H9 (cell line): ENCODE measurements at regions not wholly inside any gene's neighbourhood (a gene's known extent, or its start where the extent isn't known, plus 50 kb on each side); places are given as distances from the start of the nearest gene placed in this dataset.
"Not testable (repeated sequence)": the region's sequence is repeated elsewhere in the genome, so short reads cannot be mapped to it uniquely, and the experiment has no call there.

Experiments
- DNase-seq: peaks from one replicate; pipeline ENCODE4 v3.0.0-alpha.2; 2017
- H2AFZ ChIP-seq: one replicate; pipeline ENCODE4 v1.6.1; 2013; ENCODE audit warnings: mild to moderate bottlenecking, low read length, control low read depth, moderate library complexity
- H2AK5ac ChIP-seq: 2 replicates; pipeline ENCODE4 v1.6.1; 2013; ENCODE audit warnings: low read length, control low read depth, mixed read lengths; ENCODE audit not compliant: insufficient read length
- H2BK120ac ChIP-seq: one replicate; pipeline ENCODE4 v1.6.1; 2013; ENCODE audit warnings: low read depth, mild to moderate bottlenecking, low read length, control low read depth, inconsistent platforms; ENCODE audit not compliant: poor library complexity, severe bottlenecking
- H2BK12ac ChIP-seq: 2 replicates; pipeline ENCODE4 v1.6.1; 2013; ENCODE audit warnings: low read length, control low read depth, mixed read lengths, low read depth; ENCODE audit not compliant: insufficient read length
- H2BK15ac ChIP-seq: 2 replicates; pipeline ENCODE4 v1.6.1; 2013; ENCODE audit warnings: low read depth, low read length, control low read depth
- H2BK20ac ChIP-seq: one replicate; pipeline ENCODE4 v1.6.1; 2013; ENCODE audit warnings: low read depth, mild to moderate bottlenecking, low read length, control low read depth, inconsistent platforms; ENCODE audit not compliant: poor library complexity, severe bottlenecking
- H2BK5ac ChIP-seq: 2 replicates; pipeline ENCODE4 v1.6.1; 2013; ENCODE audit warnings: low read length, control low read depth, mixed read lengths; ENCODE audit not compliant: insufficient read length
- H3K14ac ChIP-seq: 2 replicates; pipeline ENCODE4 v1.6.1; 2013; ENCODE audit warnings: low read length, control low read depth; ENCODE audit not compliant: insufficient read depth
- H3K18ac ChIP-seq: 2 replicates; pipeline ENCODE4 v1.6.1; 2013; ENCODE audit warnings: low read depth, mild to moderate bottlenecking, mixed read lengths, low read length, control low read depth; ENCODE audit not compliant: insufficient read length
- H3K23ac ChIP-seq: 2 replicates; pipeline ENCODE4 v1.6.1; 2013; ENCODE audit warnings: low read length, control low read depth, mixed read lengths, low read depth; ENCODE audit not compliant: insufficient read length
- H3K23me2 ChIP-seq: 2 replicates; pipeline ENCODE4 v1.6.1; 2013; ENCODE audit warnings: low read depth, mild to moderate bottlenecking, mixed read lengths, low read length, control low read depth; ENCODE audit not compliant: insufficient read length, poor library complexity, severe bottlenecking
- H3K27ac ChIP-seq: 2 replicates; pipeline ENCODE4 v1.5.1; 2013; ENCODE audit warnings: low read length, control low read depth, mixed read lengths, low read depth; ENCODE audit not compliant: insufficient read length
- H3K27me3 ChIP-seq: 2 replicates; pipeline ENCODE4 v1.6.1; 2013; ENCODE audit warnings: low read length, control low read depth, inconsistent platforms; ENCODE audit not compliant: insufficient read depth
- H3K4ac ChIP-seq: 2 replicates; pipeline ENCODE4 v1.6.1; 2013; ENCODE audit warnings: low read depth, mild to moderate bottlenecking, control low read depth, inconsistent platforms, low read length, moderate library complexity
- H3K4me1 ChIP-seq: 2 replicates; pipeline ENCODE4 v1.6.1; 2013; ENCODE audit warnings: low read length, control low read depth, inconsistent platforms; ENCODE audit not compliant: insufficient read depth
- H3K4me2 ChIP-seq: 2 replicates; pipeline ENCODE4 v1.6.1; 2013; ENCODE audit warnings: low read length, control low read depth, mixed read lengths; ENCODE audit not compliant: insufficient read length, insufficient read depth
- H3K56ac ChIP-seq: 2 replicates; pipeline ENCODE4 v1.6.1; 2013; ENCODE audit warnings: low read depth, mild to moderate bottlenecking, mixed read lengths, low read length, control low read depth; ENCODE audit not compliant: insufficient read length
- H3K79me1 ChIP-seq: 2 replicates; pipeline ENCODE4 v1.6.1; 2013; ENCODE audit warnings: low read depth, mild to moderate bottlenecking, moderate library complexity, low read length, control low read depth, inconsistent platforms; ENCODE audit not compliant: insufficient read depth, poor library complexity, severe bottlenecking
- H3K79me2 ChIP-seq: 2 replicates; pipeline ENCODE4 v1.6.1; 2013; ENCODE audit warnings: low read length, control low read depth, inconsistent platforms; ENCODE audit not compliant: insufficient read depth
- H3K9ac ChIP-seq: 2 replicates; pipeline ENCODE4 v1.6.1; 2013; ENCODE audit warnings: low read length, control low read depth, mixed read lengths; ENCODE audit not compliant: insufficient read length; ENCODE audit errors: extremely low read depth
- H3K9me3 ChIP-seq: one replicate; pipeline ENCODE4 v1.6.1; 2013; ENCODE audit warnings: low read depth, low read length, inconsistent platforms; ENCODE audit not compliant: control insufficient read depth
- H3T11ph ChIP-seq: one replicate; pipeline ENCODE4 v1.6.1; 2013; ENCODE audit warnings: mild to moderate bottlenecking, low read length, control low read depth, inconsistent platforms
- H4K20me1 ChIP-seq: one replicate; pipeline ENCODE4 v1.6.1; 2013; ENCODE audit not compliant: control insufficient read depth, insufficient read length, insufficient read depth
- H4K5ac ChIP-seq: 2 replicates; pipeline ENCODE4 v1.6.1; 2013; ENCODE audit warnings: low read depth, mild to moderate bottlenecking, mixed read lengths, low read length, control low read depth; ENCODE audit not compliant: insufficient read length
- H4K8ac ChIP-seq: replicated peaks from 2 replicates; pipeline ENCODE4 v1.6.1; 2013; ENCODE audit warnings: low read length, control low read depth, mixed read lengths, low read depth; ENCODE audit not compliant: insufficient read length
- H4K91ac ChIP-seq: 2 replicates; pipeline ENCODE4 v1.6.1; 2013; ENCODE audit warnings: low read depth, mild to moderate bottlenecking, moderate library complexity, mixed read lengths, low read length, control low read depth; ENCODE audit not compliant: insufficient read length
- H3K27ac Mint-ChIP-seq, 3 experiments: 2 replicates in 2 of 3; 3 replicates in 1 of 3; pipeline ENCODE4 v1.8.0; 2020 to 2021; ENCODE audit warnings: mixed read lengths in 3 of 3, mild to moderate bottlenecking in 1 of 3, moderate library complexity in 1 of 3
- H3K27me3 Mint-ChIP-seq: 2 replicates; pipeline ENCODE4 v1.8.0; 2021; ENCODE audit warnings: low read depth, mild to moderate bottlenecking, moderate library complexity, mixed read lengths
- H3K36me3 Mint-ChIP-seq, 3 experiments: 2 replicates in 2 of 3; 3 replicates in 1 of 3; pipeline ENCODE4 v1.8.0; 2020 to 2021; ENCODE audit warnings: low read depth in 3 of 3, mixed read lengths in 3 of 3; ENCODE audit not compliant: insufficient read depth in 1 of 3
- H3K4me1 Mint-ChIP-seq, 2 experiments: 2 replicates each; pipeline ENCODE4 v1.8.0; 2020; ENCODE audit warnings: mixed read lengths in 2 of 2
- H3K4me3 Mint-ChIP-seq, 2 experiments: 2 replicates in 1 of 2; 3 replicates in 1 of 2; pipeline ENCODE4 v1.8.0; 2020 to 2021; ENCODE audit warnings: mild to moderate bottlenecking in 2 of 2, mixed read lengths in 2 of 2, moderate library complexity in 1 of 2
- H3K9me3 Mint-ChIP-seq, 2 experiments: 2 replicates in 1 of 2; 3 replicates in 1 of 2; pipeline ENCODE4 v1.8.0; 2020; ENCODE audit warnings: mild to moderate bottlenecking in 2 of 2, mixed read lengths in 2 of 2, moderate library complexity in 1 of 2
- CTCF ChIP-seq: fragments of 200-600 bp; sonication (generic); conservative IDR thresholded peaks from 3 replicates; pipeline ENCODE4 v1.8.0; 2021; ENCODE audit warnings: antibody characterized with exemption, mild to moderate bottlenecking
- WGBS: extraction: QIAGEN DNeasy Blood & Tissue Kit; methylation state at CpG from one replicate; pipeline ENCODE4 v1.1.7; 2013; ENCODE audit warnings: missing lambda C conversion rate, low lambda C conversion rate, mixed read lengths; ENCODE audit not compliant: insufficient read length; ENCODE audit errors: extremely low coverage; 5-methylcytosine and 5-hydroxymethylcytosine counted together

DNA sequence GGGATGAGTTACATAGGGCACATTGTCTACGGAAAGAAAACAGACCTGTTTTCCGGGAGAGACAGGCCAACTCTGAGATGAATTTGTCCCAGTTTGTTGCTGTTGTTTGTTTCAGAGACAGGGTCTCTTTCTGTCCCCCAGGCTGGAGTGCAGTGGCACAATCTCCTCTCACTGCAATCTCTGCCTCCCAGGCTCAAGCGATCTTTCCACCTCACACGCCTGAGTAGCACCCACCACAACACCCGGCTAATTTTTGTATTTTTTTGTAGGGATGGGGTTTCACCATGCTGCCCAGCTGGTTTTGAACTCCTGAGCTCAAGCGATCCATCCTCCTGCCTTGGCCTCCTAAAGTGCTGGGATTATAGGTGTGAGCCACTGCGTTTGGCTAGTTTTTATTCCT, 125.5 kb upstream of the ERRFI1 start:
- Histone ChIP-seq H2BK12ac (no peak overlapping the region), H3K23me2 (no peaks in the 10 kb centered on the region), H3K79me2 (no peaks in the 10 kb centered on the region), H2BK5ac (no peak overlapping the region), H3K4ac (no peak overlapping the region), H3K9ac (no peak overlapping the region), H2BK20ac (no peak overlapping the region), H3K56ac (no peak overlapping the region), H2BK120ac (no peak overlapping the region), H2AFZ (no peak overlapping the region), H4K20me1 (no peaks in the 10 kb centered on the region), H3K79me1 (no peaks in the 10 kb centered on the region), H3K14ac (no peak overlapping the region), H3K27me3 (no peaks in the 10 kb centered on the region), H2AK5ac (no peak overlapping the region), H2BK15ac (no peak overlapping the region), H3K4me2 (no peak overlapping the region), H3T11ph (no peak overlapping the region), H4K5ac (no peak overlapping the region), H3K27ac (no peak overlapping the region), H4K91ac (no peak overlapping the region), H3K23ac (no peak overlapping the region), H3K9me3 (no peaks in the 10 kb centered on the region), H3K18ac (no peak overlapping the region), H3K4me1 (no peaks in the 10 kb centered on the region), H4K8ac (no peak overlapping the region)
- Mint-ChIP-seq H3K36me3 (peaks cover 7 to 11% (median 8%) of the 10 kb centered on the region in 3 experiments; a peak in 5 of 7 replicates), H3K4me3 (no peak overlapping the region), H3K27ac (peak overlapping the region in 1 of 3 experiments; percentile 57; a peak in 1 of 7 replicates), H3K27me3 (peaks cover 3% of the 10 kb centered on the region; the same call in 1 of the 2 replicates), H3K4me1 (peaks cover 17 to 19% of the 10 kb centered on the region in 2 experiments), H3K9me3 (peaks cover 7 to 11% of the 10 kb centered on the region in 2 experiments; a peak in 4 of 5 replicates)
- DNase-seq, result no peak
- WGBS, result no CpG with 5 or more reads among the region's 7 CpGs
- TF ChIP-seq CTCF, result no peak

DNA sequence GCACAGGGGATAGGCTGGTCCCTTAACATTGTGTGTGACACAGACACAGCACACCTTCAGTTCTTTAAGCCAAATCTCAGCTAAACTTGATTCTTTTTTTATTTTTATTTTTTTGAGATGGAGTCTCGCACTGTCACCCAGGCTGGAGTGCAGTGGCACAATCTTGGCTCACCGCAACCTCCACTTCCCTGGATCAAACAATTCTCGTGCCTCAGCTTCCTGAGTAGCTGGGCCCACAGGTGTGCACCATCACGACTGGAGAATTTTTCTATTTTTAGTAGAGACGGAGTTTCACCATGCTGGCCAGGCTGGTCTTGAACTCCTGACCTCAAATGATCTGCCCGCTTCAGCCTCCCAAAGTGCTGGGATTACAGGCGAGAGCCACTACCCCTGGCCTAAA, 123.6 kb upstream of the ERRFI1 start:
- not testable (repeated sequence) for H3K23ac ChIP-seq, H3K4ac ChIP-seq, H3K23me2 ChIP-seq, H3K4me3 Mint-ChIP-seq, H3K9ac ChIP-seq, H3K27me3 ChIP-seq, H2BK15ac ChIP-seq, H3K18ac ChIP-seq, H3K4me1 ChIP-seq, H4K20me1 ChIP-seq, H3K79me1 ChIP-seq, H3K79me2 ChIP-seq, H2AFZ ChIP-seq, H3T11ph ChIP-seq, H3K9me3 ChIP-seq, DNase-seq, H4K5ac ChIP-seq, H3K27ac Mint-ChIP-seq, H3K56ac ChIP-seq, H2BK5ac ChIP-seq, H4K8ac ChIP-seq, H3K14ac ChIP-seq, H2BK20ac ChIP-seq, H3K4me2 ChIP-seq, H3K27me3 Mint-ChIP-seq, H2BK120ac ChIP-seq, H3K27ac ChIP-seq, H2BK12ac ChIP-seq, H4K91ac ChIP-seq, H2AK5ac ChIP-seq
- Mint-ChIP-seq H3K9me3 (peaks cover 7 to 11% of the 10 kb centered on the region in 2 experiments; a peak in 4 of 5 replicates), H3K4me1 (peaks cover 13 to 15% of the 10 kb centered on the region in 2 experiments), H3K36me3 (peaks cover 7 to 11% (median 8%) of the 10 kb centered on the region in 3 experiments; a peak in 5 of 7 replicates)
- no CpG with 5 or more reads among the region's 7 CpGs for WGBS
